ENCODE measurements at regions not wholly inside any gene's neighbourhood (a gene's known extent, or its start where the extent isn't known, plus 50 kb on each side); places are given as distances from the start of the nearest gene placed in this dataset.
"Not testable (repeated sequence)": the region's sequence is repeated elsewhere in the genome, so short reads cannot be mapped to it uniquely, and the experiment has no call there.

DNA sequence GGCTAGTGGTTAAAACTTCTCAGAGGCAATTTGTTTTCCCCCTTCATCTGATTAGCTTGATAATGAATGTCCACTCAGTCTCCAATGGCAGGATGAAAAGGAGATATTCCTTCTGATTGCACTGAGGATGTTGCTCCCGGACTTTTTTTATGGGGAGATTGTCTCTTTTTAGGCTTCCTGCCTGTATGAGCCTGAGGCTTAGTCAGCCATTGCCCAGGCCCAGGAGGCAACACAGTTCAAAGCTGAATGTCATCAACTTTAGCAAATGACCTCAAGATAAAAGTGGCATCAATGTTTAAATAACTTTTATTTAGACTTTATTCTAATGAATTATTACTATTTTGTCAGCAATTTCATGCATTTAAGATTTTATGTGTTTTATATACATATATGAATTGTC, 162.9 kb upstream of the PTBP2 start:
- Histone ChIP-seq H3K4me1 (peaks cover 0 to 24% (median 13%) of the 10 kb centered on the region in 4 donors), H3K4me3 (no peak overlapping the region), H3K27ac (replicated peaks in 1 of 4) (no peak overlapping the region), H3K36me3 (no peaks in the 10 kb centered on the region), H3K9me3 (no peaks in the 10 kb centered on the region), H3K27me3 (no peaks in the 10 kb centered on the region)
- intact Hi-C loops (cut with DNase I): no loop called here
- WGBS: 75% methylated on average over 1 of the region's 1 CpG
- no peak for DNase-seq (ENCODE audit: extremely low spot score)
- no peak for TF ChIP-seq EP300 (IDR thresholded peaks at IDR 0.05)
- TF ChIP-seq POLR2A (IDR thresholded peaks at IDR 0.05; ENCODE audit: low read depth): no peak
- no peak for TF ChIP-seq POLR2AphosphoS5 (IDR thresholded peaks at IDR 0.05)
- no peak for TF ChIP-seq CTCF (IDR thresholded peaks at IDR 0.05)

- Histone ChIP-seq H3K36me3 (no peaks in the 10 kb centered on the region), H3K4me1 (peaks cover 0 to 24% (median 13%) of the 10 kb centered on the region in 4 donors), H3K27me3 (no peaks in the 10 kb centered on the region), H3K4me3 (peak overlapping the region in 1 of 4 donors; percentile 14), H3K9me3 (no peaks in the 10 kb centered on the region), H3K27ac (replicated peaks in 1 of 4) (no peak overlapping the region)
- no peak for DNase-seq (ENCODE audit: extremely low spot score)
- WGBS: 73% methylated on average over 4 of the region's 4 CpGs
- TF ChIP-seq POLR2A (IDR thresholded peaks at IDR 0.05; ENCODE audit: low read depth) (no peak), EP300 (IDR thresholded peaks at IDR 0.05) (no peak), CTCF (IDR thresholded peaks at IDR 0.05) (no peak), POLR2AphosphoS5 (IDR thresholded peaks at IDR 0.05) (no peak)
- intact Hi-C loops (cut with DNase I): no loop called here
Measured at GRCh38 chr1:96559181-96559580, 162.4 kb upstream of the PTBP2 start.

- H3K36me3 ChIP-seq: no peaks in the 10 kb centered on the region
- no peaks in the 10 kb centered on the region for H3K9me3 ChIP-seq
- TF ChIP-seq POLR2A (IDR thresholded peaks at IDR 0.05; ENCODE audit: low read depth) (no peak), POLR2AphosphoS5 (IDR thresholded peaks at IDR 0.05) (peak in 1 of 2 donors; percentile 80), CTCF (IDR thresholded peaks at IDR 0.05) (no peak)
- no peak for DNase-seq (ENCODE audit: extremely low spot score)
- H3K4me3 ChIP-seq: peak overlapping the region in 1 of 4 donors; percentile 14
- intact Hi-C loops (cut with DNase I): no loop called here
- 73% methylated on average over 4 of the region's 4 CpGs for WGBS
- peak overlapping the region in 3 of 4 donors; percentile 28 to 47 (median 29) for H3K27ac ChIP-seq (replicated peaks in 1 of 4)
- no peaks in the 10 kb centered on the region for H3K27me3 ChIP-seq
- peaks cover 0 to 24% (median 13%) of the 10 kb centered on the region in 4 donors for H3K4me1 ChIP-seq
Measured at GRCh38 chr1:96559707-96560596, 161.6 kb upstream of the PTBP2 start.

DNA sequence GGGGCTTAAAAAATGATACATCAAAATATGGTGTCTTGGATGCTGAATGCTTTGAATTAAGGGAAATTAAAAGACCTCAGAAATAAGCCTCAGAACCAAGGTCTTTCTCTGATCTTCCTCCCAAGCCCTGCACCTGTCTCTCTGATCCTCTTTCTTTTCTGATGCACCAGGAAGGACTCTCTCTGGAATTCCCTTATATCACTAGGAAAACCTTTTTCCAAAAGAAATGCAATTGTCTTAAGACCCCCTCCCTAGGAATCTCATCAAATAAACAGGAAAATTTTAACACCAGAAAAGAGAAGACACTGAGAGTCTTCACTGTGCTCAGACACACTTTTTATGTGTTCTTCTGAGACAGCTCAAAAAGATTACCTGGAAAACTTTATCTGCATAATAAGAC, 159.5 kb upstream of the PTBP2 start:
- no peak overlapping the region for H3K27ac ChIP-seq (replicated peaks in 1 of 4)
- no peak overlapping the region for H3K4me3 ChIP-seq
- H3K9me3 ChIP-seq: no peaks in the 10 kb centered on the region
- intact Hi-C loops (cut with DNase I): no loop called here
- H3K4me1 ChIP-seq: peaks cover 0 to 24% (median 13%) of the 10 kb centered on the region in 4 donors
- no peak for TF ChIP-seq EP300 (IDR thresholded peaks at IDR 0.05)
- no peak for TF ChIP-seq POLR2A (IDR thresholded peaks at IDR 0.05; ENCODE audit: low read depth)
- no peak for TF ChIP-seq POLR2AphosphoS5 (IDR thresholded peaks at IDR 0.05)
- no peak for TF ChIP-seq CTCF (IDR thresholded peaks at IDR 0.05)
- H3K27me3 ChIP-seq: no peaks in the 10 kb centered on the region
- DNase-seq (ENCODE audit: extremely low spot score): no peak
- H3K36me3 ChIP-seq: no peaks in the 10 kb centered on the region

GRCh38 chr1:96564401-96564800, 157.2 kb upstream of the PTBP2 start:
- DNase-seq (ENCODE audit: extremely low spot score); H3K9me3 ChIP-seq; intact Hi-C loops (cut with DNase I); H3K36me3 ChIP-seq; H3K27ac ChIP-seq (replicated peaks in 1 of 4); H3K27me3 ChIP-seq; H3K4me3 ChIP-seq: not testable (repeated sequence)
- WGBS: 94% methylated on average over 3 of the region's 3 CpGs
- H3K4me1 ChIP-seq: peaks cover 0 to 13% (median 11%) of the 10 kb centered on the region in 4 donors
